Neuronal stem cell (in vitro differentiated cells): ENCODE measurements at regions not wholly inside any gene's neighbourhood (a gene's known extent, or its start where the extent isn't known, plus 50 kb on each side); places are given as distances from the start of the nearest gene placed in this dataset.
A peak's percentile ranks its signal among the peaks of the same experiment; 100 is the strongest.

Source experiments
- DNase-seq: peaks from one replicate; pipeline ENCODE4 v3.0.0-alpha.2; 2013; ENCODE audit warnings: low spot score
- H2AFZ ChIP-seq: one replicate; pipeline ENCODE4 v1.6.1; 2013; ENCODE audit warnings: mild to moderate bottlenecking, low read length, inconsistent platforms
- H2AK5ac ChIP-seq: 2 replicates; pipeline ENCODE4 v1.6.1; 2013; ENCODE audit warnings: low read depth, mild to moderate bottlenecking, inconsistent platforms, low read length, moderate library complexity, mixed read lengths
- H2BK120ac ChIP-seq: 2 replicates; pipeline ENCODE4 v1.6.1; 2013; ENCODE audit warnings: low read depth, mild to moderate bottlenecking, inconsistent platforms, low read length, moderate library complexity, mixed read lengths
- H2BK12ac ChIP-seq: one replicate; pipeline ENCODE4 v1.6.1; 2013; ENCODE audit warnings: low read length, inconsistent platforms
- H2BK15ac ChIP-seq: 2 replicates; pipeline ENCODE4 v1.6.1; 2013; ENCODE audit warnings: mild to moderate bottlenecking, low read length, inconsistent platforms, mixed read lengths
- H2BK5ac ChIP-seq: one replicate; pipeline ENCODE4 v1.6.1; 2013; ENCODE audit warnings: inconsistent platforms, mild to moderate bottlenecking, low read length, moderate library complexity
- H3K14ac ChIP-seq: one replicate; pipeline ENCODE4 v1.6.1; 2013; ENCODE audit warnings: low read length, inconsistent platforms
- H3K18ac ChIP-seq: 2 replicates; pipeline ENCODE4 v1.6.1; 2013; ENCODE audit warnings: low read length, inconsistent platforms
- H3K23ac ChIP-seq: 2 replicates; pipeline ENCODE4 v1.6.1; 2013; ENCODE audit warnings: low read depth, mild to moderate bottlenecking, mixed read lengths, low read length, inconsistent platforms; ENCODE audit not compliant: poor library complexity
- H3K27ac ChIP-seq: replicated peaks from 3 replicates; pipeline ENCODE4 v1.5.1; 2013; ENCODE audit warnings: low read length, inconsistent platforms
- H3K27me3 ChIP-seq, 3 experiments: 2 replicates each; pipeline ENCODE4 v1.6.1; 2013; ENCODE audit warnings: low read length in 3 of 3, mild to moderate bottlenecking in 2 of 3, inconsistent platforms in 1 of 3, low read depth in 1 of 3, mixed read lengths in 1 of 3, moderate library complexity in 1 of 3; ENCODE audit not compliant: control insufficient read depth in 3 of 3, insufficient read depth in 3 of 3
- H3K36me3 ChIP-seq, 2 donors: replicated peaks in 1 of 2; 2 replicates each; pipeline ENCODE4 v1.6.1; 2013; ENCODE audit warnings: low read length in 2 of 2; ENCODE audit not compliant: control insufficient read depth in 2 of 2, insufficient read depth in 2 of 2
- H3K4ac ChIP-seq: 2 replicates; pipeline ENCODE4 v1.6.1; 2013; ENCODE audit warnings: inconsistent platforms, mild to moderate bottlenecking, low read length, moderate library complexity
- H3K4me1 ChIP-seq, 2 donors: 1 replicate in 1 of 2; 2 replicates in 1 of 2; pipeline ENCODE4 v1.6.1; 2013; ENCODE audit warnings: low read length in 2 of 2, low read depth in 1 of 2; ENCODE audit not compliant: control insufficient read depth in 2 of 2, insufficient read depth in 1 of 2
- H3K4me2 ChIP-seq: one replicate; pipeline ENCODE4 v1.6.1; 2013; ENCODE audit warnings: mild to moderate bottlenecking, low read length, inconsistent platforms; ENCODE audit not compliant: insufficient read depth, poor library complexity, severe bottlenecking
- H3K4me3 ChIP-seq, 2 donors: 2 replicates each; pipeline ENCODE4 v1.5.1; 2013; ENCODE audit warnings: low read length in 2 of 2, mild to moderate bottlenecking in 2 of 2, inconsistent platforms in 1 of 2, moderate library complexity in 1 of 2
- H3K79me1 ChIP-seq: one replicate; pipeline ENCODE4 v1.6.1; 2013; ENCODE audit warnings: low read depth, mild to moderate bottlenecking, inconsistent platforms, low read length, moderate library complexity
- H3K9ac ChIP-seq: one replicate; pipeline ENCODE4 v1.6.1; 2013; ENCODE audit warnings: mild to moderate bottlenecking, low read depth, low read length, inconsistent platforms; ENCODE audit not compliant: poor library complexity
- H3K9me3 ChIP-seq, 2 donors: replicated peaks in 1 of 2; 2 replicates each; pipeline versions ENCODE3 to v1.6.1; 2013; ENCODE audit warnings: low read length in 2 of 2, mild to moderate bottlenecking in 2 of 2, inconsistent platforms in 1 of 2, low read depth in 1 of 2, mixed read lengths in 1 of 2, moderate library complexity in 1 of 2; ENCODE audit not compliant: control insufficient read depth in 2 of 2, insufficient read depth in 1 of 2
- H4K8ac ChIP-seq: one replicate; pipeline ENCODE4 v1.6.1; 2013; ENCODE audit warnings: low read depth, mild to moderate bottlenecking, inconsistent platforms, low read length, moderate library complexity
- H4K91ac ChIP-seq: one replicate; pipeline ENCODE4 v1.6.1; 2013; ENCODE audit warnings: low read length, low read depth, mild to moderate bottlenecking, inconsistent platforms; ENCODE audit not compliant: poor library complexity
- WGBS, 2 donors: extraction: QIAGEN DNeasy Blood & Tissue Kit; methylation state at CpG; one replicate each; pipeline ENCODE4 v1.1.7; 2013; ENCODE audit warnings: missing lambda C conversion rate in 2 of 2, mixed read lengths in 1 of 2; ENCODE audit not compliant: insufficient read length in 2 of 2, insufficient replicate concordance in 1 of 2; ENCODE audit errors: extremely low coverage in 2 of 2; 5-methylcytosine and 5-hydroxymethylcytosine counted together

- no peaks in the 10 kb centered on the region for H3K79me1 ChIP-seq
- H2BK15ac ChIP-seq, result no peak overlapping the region
- no peak overlapping the region for H3K18ac ChIP-seq
- H3K36me3 ChIP-seq, result no peaks in the 10 kb centered on the region
- no peak for DNase-seq
- no peak overlapping the region for H4K8ac ChIP-seq
- H4K91ac ChIP-seq, result no peak overlapping the region
- no peak overlapping the region for H2AK5ac ChIP-seq
- H2BK120ac ChIP-seq, result no peak overlapping the region
- no CpG with 5 or more reads among the region's 1 CpG for WGBS, 2 donors
- H3K27ac ChIP-seq, result no peak overlapping the region
- no peak overlapping the region for H3K4me3 ChIP-seq
- H3K4ac ChIP-seq, result no peak overlapping the region
- no peak overlapping the region for H3K23ac ChIP-seq
- no peak overlapping the region for H2AFZ ChIP-seq
- H2BK12ac ChIP-seq, result no peak overlapping the region
- H3K14ac ChIP-seq, result no peak overlapping the region
- peaks cover 0 to 6% of the 10 kb centered on the region in 2 donors for H3K9me3 ChIP-seq
- H3K27me3 ChIP-seq, result no peaks in the 10 kb centered on the region
- H2BK5ac ChIP-seq, result no peak overlapping the region
- no peak overlapping the region for H3K4me2 ChIP-seq
- no peak overlapping the region for H3K9ac ChIP-seq
- peaks cover 0 to 2% of the 10 kb centered on the region in 2 donors for H3K4me1 ChIP-seq
These were observed 271.9 kb downstream of the GPM6A start for GRCh38 chr4:175540151-175540550.

GRCh38 chr4:175540732-175541131 is 271.3 kb downstream of the GPM6A start:
- H3K14ac ChIP-seq, result peak overlapping the region; percentile 21
- H4K8ac ChIP-seq, result no peak overlapping the region
- H2BK5ac ChIP-seq, result no peak overlapping the region
- H2AFZ ChIP-seq, result no peak overlapping the region
- no peaks in the 10 kb centered on the region for H3K79me1 ChIP-seq
- DNase-seq, result no peak
- no peak overlapping the region for H2BK12ac ChIP-seq
- H2BK120ac ChIP-seq, result no peak overlapping the region
- H3K18ac ChIP-seq, result no peak overlapping the region
- H3K9ac ChIP-seq, result peak overlapping the region; percentile 21
- H3K9me3 ChIP-seq, result peaks cover 0 to 6% of the 10 kb centered on the region in 2 donors
- no peak overlapping the region for H2BK15ac ChIP-seq
- no peak overlapping the region for H3K4ac ChIP-seq
- no peak overlapping the region for H3K4me2 ChIP-seq
- WGBS, 2 donors, result no CpG with 5 or more reads among the region's 7 CpGs
- H4K91ac ChIP-seq, result no peak overlapping the region
- no peak overlapping the region for H3K23ac ChIP-seq
- H3K4me3 ChIP-seq, result no peak overlapping the region
- no peak overlapping the region for H2AK5ac ChIP-seq
- peaks cover 0 to 2% of the 10 kb centered on the region in 2 donors for H3K4me1 ChIP-seq
- H3K36me3 ChIP-seq, result no peaks in the 10 kb centered on the region
- H3K27ac ChIP-seq, result no peak overlapping the region
- H3K27me3 ChIP-seq, result no peaks in the 10 kb centered on the region

GRCh38 chr4:175542786-175543185 is 269.3 kb downstream of the GPM6A start:
- H3K4me2 ChIP-seq, result no peak overlapping the region
- no peak overlapping the region for H3K9ac ChIP-seq
- no peak for DNase-seq
- H2AFZ ChIP-seq, result no peak overlapping the region
- no peaks in the 10 kb centered on the region for H3K27me3 ChIP-seq
- H3K4me3 ChIP-seq, result no peak overlapping the region
- H3K4me1 ChIP-seq, result peaks cover 0 to 2% of the 10 kb centered on the region in 2 donors
- no peak overlapping the region for H3K14ac ChIP-seq
- WGBS, 2 donors, result no CpG with 5 or more reads among the region's 1 CpG
- peaks cover 0 to 6% of the 10 kb centered on the region in 2 donors for H3K9me3 ChIP-seq
- no peak overlapping the region for H2BK5ac ChIP-seq
- H3K27ac ChIP-seq, result no peak overlapping the region
- no peak overlapping the region for H3K18ac ChIP-seq
- no peak overlapping the region for H2BK120ac ChIP-seq
- no peaks in the 10 kb centered on the region for H3K79me1 ChIP-seq
- H2AK5ac ChIP-seq, result no peak overlapping the region
- no peak overlapping the region for H2BK15ac ChIP-seq
- H3K36me3 ChIP-seq, result no peaks in the 10 kb centered on the region
- no peak overlapping the region for H2BK12ac ChIP-seq
- H4K91ac ChIP-seq, result no peak overlapping the region
- H3K23ac ChIP-seq, result no peak overlapping the region
- H4K8ac ChIP-seq, result no peak overlapping the region
- H3K4ac ChIP-seq, result no peak overlapping the region

GRCh38 chr4:175559126-175559525 is 252.9 kb downstream of the GPM6A start:
- no peak overlapping the region for H3K18ac ChIP-seq
- no peak overlapping the region for H2AK5ac ChIP-seq
- no peaks in the 10 kb centered on the region for H3K36me3 ChIP-seq
- H3K79me1 ChIP-seq, result no peaks in the 10 kb centered on the region
- H3K9me3 ChIP-seq, result no peaks in the 10 kb centered on the region
- no peak overlapping the region for H3K14ac ChIP-seq
- H4K91ac ChIP-seq, result no peak overlapping the region
- H3K4me1 ChIP-seq, result peaks cover 0 to 5% of the 10 kb centered on the region in 2 donors
- H2BK12ac ChIP-seq, result no peak overlapping the region
- H4K8ac ChIP-seq, result no peak overlapping the region
- H2AFZ ChIP-seq, result peak overlapping the region; percentile 51
- H3K4ac ChIP-seq, result no peak overlapping the region
- no peak overlapping the region for H3K4me2 ChIP-seq
- no peaks in the 10 kb centered on the region for H3K27me3 ChIP-seq
- no peak overlapping the region for H3K23ac ChIP-seq
- H3K27ac ChIP-seq, result no peak overlapping the region
- H3K4me3 ChIP-seq, result no peak overlapping the region
- WGBS, 2 donors, result no CpG with 5 or more reads among the region's 6 CpGs
- H2BK5ac ChIP-seq, result no peak overlapping the region
- H2BK120ac ChIP-seq, result no peak overlapping the region
- H3K9ac ChIP-seq, result no peak overlapping the region
- H2BK15ac ChIP-seq, result no peak overlapping the region
- no peak for DNase-seq
